ENCODE measurements at regions not wholly inside any gene's neighbourhood (a gene's known extent, or its start where the extent isn't known, plus 50 kb on each side); places are given as distances from the start of the nearest gene placed in this dataset.

DNA sequence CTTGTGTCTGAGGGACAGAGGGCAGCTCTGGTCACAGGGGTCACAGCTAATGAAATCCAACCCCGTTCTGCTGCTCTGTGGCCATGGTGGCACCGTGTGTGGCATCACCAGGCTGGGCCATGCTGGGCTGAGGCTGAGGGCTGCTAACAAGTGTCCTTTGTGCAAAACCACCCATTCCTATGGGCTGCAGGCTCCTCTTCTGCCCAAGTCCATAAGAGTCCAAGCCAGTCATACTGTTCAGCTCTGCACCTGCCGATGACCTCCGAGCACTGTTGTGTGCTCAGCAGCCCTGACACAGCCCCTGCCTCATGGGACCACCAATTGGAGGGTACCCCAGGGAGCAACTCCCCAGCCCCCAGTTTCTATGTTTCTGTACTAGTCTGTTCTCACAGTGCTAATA, 133.1 kb downstream of the WDR11 start:
- no peak for DNase-seq

GRCh38 chr10:120987359-120987758, 136.2 kb downstream of the WDR11 start:
- DNase-seq, result no peak

GRCh38 chr10:120988751-120989150, 137.6 kb downstream of the WDR11 start:
- DNase-seq, result no peak

GRCh38 chr10:120989279-120989678, 138.1 kb downstream of the WDR11 start:
- no peak for DNase-seq

GRCh38 chr10:120989996-120990598, 138.9 kb downstream of the WDR11 start:
- DNase-seq, result no peak

DNA sequence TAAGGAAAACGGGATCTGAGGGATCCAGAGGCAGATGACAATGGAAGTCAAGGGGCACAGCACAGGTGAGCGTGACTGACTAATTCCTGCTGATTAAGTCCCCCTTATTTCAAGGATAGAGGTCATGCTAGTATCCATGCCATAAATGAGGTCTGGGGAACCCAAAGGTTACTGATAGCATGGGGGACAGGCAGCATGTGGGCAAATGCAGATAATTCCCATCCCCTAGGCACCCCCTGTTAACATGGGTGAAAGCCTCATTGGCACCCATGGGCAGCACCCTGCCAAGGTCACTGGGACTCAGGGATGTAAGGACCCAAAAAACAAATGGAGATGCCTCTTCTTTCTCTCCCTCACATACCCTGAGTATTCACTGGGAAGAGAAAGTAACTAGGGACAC, 139.7 kb downstream of the WDR11 start:
- no peak for DNase-seq

- no peak for DNase-seq
These were observed 141.9 kb downstream of the WDR11 start for GRCh38 chr10:120993089-120993488.

DNA sequence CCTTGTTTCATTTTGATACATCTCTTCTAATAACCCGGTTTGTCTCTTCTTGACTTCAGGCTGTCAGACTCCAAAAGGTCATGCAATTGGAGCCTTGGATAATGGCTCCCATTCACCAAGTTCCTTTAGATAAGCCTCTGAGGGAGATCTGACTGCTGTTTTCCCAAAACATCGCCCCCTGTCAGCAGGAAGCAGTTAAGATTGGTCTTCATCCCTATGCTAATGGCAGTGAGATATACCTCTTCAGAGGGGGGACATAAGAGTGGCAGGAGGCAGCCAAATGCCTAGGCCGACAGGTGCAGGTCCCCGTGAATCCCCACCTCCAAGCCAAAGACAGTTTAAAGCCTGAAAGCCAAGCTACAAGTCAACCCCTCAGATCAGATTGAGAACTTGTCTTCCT, 144.6 kb downstream of the WDR11 start:
- no peak for DNase-seq

GRCh38 chr10:120996456-120997034, 145.4 kb downstream of the WDR11 start:
- no peak for DNase-seq

DNA sequence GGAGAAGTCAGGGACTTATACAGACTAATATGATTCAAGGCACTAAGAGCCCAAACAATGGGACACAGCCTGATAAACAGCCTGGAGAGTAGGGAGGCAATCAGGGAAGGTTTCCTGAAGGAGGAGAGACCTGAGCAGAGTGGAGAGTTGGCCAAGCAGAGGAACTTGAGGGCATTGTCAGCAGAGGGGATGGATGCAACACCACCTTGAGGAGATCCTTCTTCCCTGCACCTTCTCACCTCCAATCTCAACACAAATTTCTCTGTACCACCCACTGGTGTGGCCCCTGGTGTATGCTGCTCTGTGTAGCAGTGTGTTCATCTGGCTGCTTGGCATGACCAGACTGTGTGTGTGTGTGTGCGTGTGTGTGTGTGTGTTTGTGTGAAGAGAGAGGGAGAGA, 146.2 kb downstream of the WDR11 start:
- DNase-seq, result no peak

DNA sequence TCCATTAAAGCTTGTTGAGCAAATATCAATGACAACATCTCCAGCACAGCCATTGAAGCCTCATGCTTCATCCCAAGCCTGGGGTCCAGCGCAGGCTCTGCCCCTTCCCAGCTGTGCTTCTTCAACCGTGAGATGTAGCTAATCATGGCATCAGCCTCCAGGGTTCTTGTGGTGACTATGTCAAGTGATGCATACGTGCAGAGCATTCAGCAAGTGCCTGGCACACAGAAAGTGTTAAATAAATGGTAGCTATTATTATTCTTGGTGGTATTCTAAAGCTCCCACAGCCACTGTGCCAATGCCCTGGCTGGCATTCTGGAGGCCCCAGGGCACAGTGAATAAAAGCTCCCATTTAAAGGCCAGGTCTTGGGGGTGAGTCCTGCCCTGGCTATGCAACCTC, 146.6 kb downstream of the WDR11 start:
- no peak for DNase-seq

DNA sequence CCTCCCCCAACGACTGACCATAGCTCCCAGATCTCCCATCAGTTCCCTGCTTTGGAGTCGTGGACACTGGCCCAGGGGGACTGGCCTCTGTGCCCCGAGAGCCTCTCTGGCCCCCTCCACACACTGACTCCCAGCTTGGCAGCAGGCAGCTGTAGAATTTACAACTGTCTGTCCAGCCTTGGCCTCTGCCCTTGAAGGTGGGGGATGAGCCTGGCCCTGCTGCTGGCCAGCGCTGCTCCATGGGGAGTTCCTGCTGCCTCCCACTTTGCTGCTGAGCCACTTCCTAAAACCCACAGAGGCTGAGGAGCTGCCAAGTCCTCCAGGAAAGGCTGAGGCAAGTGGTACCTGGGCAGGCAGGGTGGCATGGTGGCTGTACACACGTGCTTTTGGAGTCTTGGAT, 147.1 kb downstream of the WDR11 start:
- no peak for DNase-seq

- DNase-seq, result no peak
These were observed 147.7 kb downstream of the WDR11 start for GRCh38 chr10:120998782-120999285.

DNA sequence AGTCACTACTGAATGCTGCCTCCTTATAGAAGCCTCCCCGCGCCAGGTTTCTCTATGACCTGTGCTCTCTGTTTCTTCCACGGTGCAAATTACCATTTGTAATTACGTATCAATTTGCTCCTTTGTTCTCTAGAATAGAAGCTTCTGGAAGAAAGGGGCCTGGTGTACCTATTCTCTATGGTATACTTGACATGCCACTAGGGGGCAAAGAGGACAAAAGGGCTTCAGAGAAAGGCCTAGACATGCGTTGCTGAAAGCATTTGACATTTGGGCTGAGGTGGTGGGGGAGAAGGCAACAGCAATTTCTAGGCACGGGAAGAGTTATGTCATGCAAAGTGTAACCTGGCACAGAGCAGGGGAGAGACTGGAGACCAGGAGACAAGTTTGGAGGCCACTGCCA, 148.7 kb downstream of the WDR11 start:
- no peak for DNase-seq

DNA sequence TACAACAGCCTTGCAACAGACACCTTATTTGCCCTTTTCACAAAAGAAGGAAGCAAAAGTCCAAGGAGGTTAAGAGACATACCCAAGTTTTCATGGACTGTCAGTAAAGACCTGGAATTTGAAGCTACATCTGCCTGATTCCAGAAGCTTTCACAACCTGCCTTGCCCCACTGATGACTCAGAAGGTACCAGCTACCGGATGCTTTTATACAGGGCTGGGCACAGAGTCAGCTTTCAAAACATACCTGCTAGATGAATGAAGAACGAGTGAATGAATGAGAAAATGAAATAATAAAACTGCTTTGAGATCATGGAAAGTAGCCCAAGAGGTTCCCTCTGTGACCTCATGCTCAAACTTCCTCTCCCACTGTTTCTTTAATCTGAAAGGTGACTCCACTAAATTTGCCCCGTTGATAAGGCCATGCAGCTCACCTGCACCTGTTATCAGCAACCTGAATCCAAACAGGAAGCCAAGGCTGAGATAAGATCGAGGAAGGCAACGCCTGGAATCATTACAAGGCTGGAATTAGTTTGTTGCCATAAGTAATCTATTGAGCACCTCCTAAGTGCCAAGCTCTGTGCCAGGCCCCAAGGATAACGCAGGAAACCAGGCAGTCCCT, 151.5 kb downstream of the WDR11 start:
- DNase-seq, result no peak

DNA sequence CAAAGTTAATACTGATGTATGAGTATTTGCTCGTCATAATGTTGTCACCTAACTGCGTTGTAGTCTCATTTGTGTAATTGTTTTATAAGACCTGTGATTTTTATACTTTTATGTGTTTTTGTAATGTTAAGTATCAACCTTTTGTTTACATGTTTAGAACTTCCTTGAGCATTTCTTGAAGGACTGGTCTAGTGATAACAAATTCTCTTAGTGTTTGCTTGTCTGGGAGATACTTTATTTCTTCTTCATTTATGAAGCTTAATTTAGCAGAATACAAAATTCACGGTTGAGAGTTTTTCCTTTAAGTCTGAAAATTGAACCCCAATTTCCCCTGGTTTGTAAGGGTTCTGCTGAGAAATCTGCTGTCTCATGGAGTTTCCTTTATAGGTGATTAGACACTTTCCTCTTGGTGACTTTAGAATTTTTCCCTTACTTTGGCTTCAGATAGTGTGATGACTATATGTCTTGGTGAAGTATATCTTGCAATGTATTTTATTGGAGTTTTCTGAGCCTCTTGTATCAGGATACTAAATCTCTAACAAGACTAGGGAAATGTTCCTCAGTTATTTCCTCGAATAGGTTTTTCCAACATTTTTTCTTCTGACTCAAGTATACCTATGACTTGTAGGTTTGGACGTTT, 154.9 kb downstream of the WDR11 start:
- DNase-seq, result no peak

DNA sequence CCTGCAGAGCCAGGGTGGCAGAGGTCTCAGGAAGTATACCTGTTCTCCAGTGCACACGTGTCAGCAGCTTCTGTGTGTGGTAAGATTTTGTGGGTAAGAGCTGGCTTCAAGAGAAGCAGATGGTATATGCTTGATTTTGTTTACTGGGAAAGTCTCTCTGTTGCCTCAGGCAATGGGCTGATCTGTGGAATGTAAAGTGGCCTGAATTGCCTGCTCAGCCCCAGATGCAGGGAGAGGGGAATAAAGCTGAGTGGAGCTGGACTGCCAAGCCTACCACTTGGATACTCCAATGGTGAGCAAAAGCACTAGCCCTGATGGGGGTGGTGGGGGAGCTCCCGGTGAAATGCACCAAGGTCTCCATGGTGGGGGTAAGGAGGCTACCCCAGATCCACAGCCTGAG, 156.1 kb downstream of the WDR11 start:
- DNase-seq, result no peak

DNA sequence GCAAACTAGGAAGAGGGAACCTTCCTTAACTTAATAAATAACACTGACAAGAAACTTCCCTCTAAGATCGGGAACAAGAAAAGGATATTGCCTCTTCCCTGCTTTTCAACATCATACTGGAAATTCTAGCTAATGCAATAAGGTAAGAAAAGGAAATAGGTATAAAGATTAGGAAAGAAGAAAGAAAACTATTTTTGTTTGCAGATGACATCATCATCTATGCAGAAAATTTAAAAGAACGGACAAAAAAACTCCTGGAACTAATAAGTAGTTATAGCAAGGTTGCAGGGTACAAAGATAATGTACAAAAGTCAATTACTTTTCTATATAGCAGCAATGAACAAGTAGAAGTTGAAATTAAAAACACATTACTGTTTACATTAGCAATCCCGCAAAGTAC, 164.8 kb downstream of the WDR11 start:
- no peak for DNase-seq

DNA sequence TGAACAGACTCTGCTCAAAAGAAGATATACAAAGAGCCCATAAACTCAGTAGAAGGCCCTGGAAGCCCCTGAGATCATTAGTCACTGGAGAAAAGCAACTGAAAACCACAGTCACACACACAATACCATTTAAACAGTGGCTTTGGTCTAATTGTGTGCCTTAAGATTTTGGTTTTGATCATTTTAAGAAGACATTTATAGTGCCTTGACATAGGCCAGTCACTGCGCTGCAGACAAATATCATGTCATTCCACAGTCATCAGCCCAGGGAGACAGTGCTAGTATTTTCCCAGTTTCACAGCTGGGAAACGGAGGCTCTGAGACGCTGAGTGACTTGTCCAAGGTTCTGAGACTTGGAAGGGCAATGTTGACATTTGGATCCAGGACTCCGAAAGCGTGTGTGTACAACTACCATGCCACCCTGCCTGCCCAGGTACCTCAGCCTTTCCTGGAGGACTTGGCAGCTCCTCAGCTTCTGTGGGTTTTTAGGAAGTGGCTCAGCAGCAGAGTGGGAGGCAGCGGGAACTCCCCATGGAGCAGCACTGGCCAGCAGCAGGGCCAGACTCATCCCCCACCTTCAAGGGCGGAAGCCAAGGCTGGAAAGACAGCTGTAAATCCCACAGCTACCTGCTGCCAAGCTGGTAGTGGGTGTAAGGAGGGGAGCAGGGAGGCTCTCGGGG, 173.9 kb downstream of the WDR11 start:
- no peak for DNase-seq

DNA sequence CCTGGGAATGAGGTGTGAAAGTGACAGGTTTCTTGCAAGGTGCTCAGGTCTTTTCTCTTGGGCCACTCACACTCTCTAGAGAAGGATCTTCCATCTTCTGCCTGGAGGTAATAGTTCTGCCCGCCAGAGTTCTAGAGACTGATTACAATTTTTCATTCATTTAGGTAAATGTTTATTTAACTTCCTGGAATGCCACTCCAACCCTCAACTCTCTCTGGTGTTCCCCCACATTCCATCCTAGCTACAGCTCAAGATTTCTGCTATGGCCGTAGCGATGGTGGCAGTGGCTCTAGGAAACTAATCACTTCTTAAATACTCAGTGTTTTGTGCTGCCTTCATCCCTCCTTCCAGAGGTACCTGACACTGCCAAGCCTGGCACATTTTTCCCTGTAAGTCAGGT, 174.6 kb downstream of the WDR11 start:
- DNase-seq, result no peak

DNA sequence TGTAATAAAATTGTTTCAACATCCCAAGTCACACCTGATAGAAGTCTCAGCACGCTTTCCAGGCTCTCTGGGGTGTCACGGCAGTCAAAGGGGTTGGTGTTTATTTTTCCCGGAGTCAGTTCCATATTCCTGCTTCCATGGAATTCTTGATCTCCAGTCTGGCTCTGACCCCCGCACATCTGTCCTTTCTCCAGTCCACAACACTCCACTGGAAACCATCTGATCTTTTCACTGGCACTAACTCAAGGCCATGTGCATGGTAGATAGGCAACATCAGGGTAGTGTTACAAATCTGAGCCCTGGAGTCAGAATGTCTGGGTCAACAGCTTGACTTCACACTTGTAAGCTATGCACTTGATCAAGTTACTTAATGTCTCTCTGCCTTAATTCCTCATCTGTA, 176.2 kb downstream of the WDR11 start:
- no peak for DNase-seq

- DNase-seq, result no peak
These were observed 181.3 kb downstream of the WDR11 start for GRCh38 chr10:121032460-121032859.

- DNase-seq, result no peak
These were observed 182.2 kb downstream of the WDR11 start for GRCh38 chr10:121033366-121033765.
